Tibial nerve (tissue), 4 donors: ENCODE measurements at regions not wholly inside any gene's neighbourhood (a gene's known extent, or its start where the extent isn't known, plus 50 kb on each side); places are given as distances from the start of the nearest gene placed in this dataset.

ENCODE experiments used
- CTCF ChIP-seq, 5 experiments: fragments of 200-600 bp in 3 of 5; fragments of 450-650 bp in 2 of 5; sonication (generic) in 3 of 5; IDR thresholded peaks; one replicate each; pipeline ENCODE4 v1.5.1; 2016 to 2019; ENCODE audit warnings: antibody characterized with exemption in 5 of 5, mild to moderate bottlenecking in 3 of 5, moderate library complexity in 2 of 5
- EP300 ChIP-seq, 2 donors: sonication (generic); formaldehyde crosslinking; IDR thresholded peaks; one replicate each; pipeline ENCODE4 v1.6.1; 2017; ENCODE audit warnings: antibody characterized with exemption in 2 of 2, mild to moderate bottlenecking in 1 of 2
- POLR2A ChIP-seq, 2 donors: fragments of 450-650 bp; IDR thresholded peaks; one replicate each; pipeline ENCODE4 v1.6.1; 2017; ENCODE audit warnings: antibody characterized with exemption in 2 of 2, mild to moderate bottlenecking in 2 of 2, moderate library complexity in 2 of 2

DNA sequence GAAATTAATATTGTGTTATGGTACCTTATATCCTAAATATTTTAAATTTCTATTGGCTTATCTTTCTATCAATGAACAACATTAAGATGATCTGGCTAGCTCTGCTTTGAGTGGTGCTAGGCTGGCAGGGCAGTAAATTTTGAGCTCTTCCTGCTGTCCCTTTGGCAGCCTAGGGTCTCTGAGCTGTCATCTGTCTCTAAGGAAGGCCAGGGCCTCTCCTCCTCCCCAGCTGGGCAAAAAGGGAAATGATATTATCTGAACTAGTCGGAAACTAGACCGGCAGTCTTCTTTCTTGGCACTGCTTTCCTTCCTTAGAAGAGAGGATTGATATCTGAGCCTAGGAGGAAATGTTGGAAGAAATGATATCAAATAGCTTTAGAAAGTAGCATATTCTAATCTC, 176.7 kb upstream of the BTBD3 start:
- TF ChIP-seq CTCF (IDR thresholded peaks at IDR 0.05): no peak
- TF ChIP-seq POLR2A (IDR thresholded peaks at IDR 0.05): no peak
- no peak for TF ChIP-seq EP300 (IDR thresholded peaks at IDR 0.05)
